Large intestine (tissue), 3 donors: ENCODE measurements at regions not wholly inside any gene's neighbourhood (a gene's known extent, or its start where the extent isn't known, plus 50 kb on each side); places are given as distances from the start of the nearest gene placed in this dataset.

Experiments used
- DNase-seq, 2 donors: peaks; one replicate each; pipeline versions ENCODE4 v3.0.0 to v3.0.0-alpha.2; 2013
- H3K27ac ChIP-seq: one replicate; pipeline ENCODE4 v1.5.1; 2013; ENCODE audit warnings: low read length
- H3K27me3 ChIP-seq: 2 replicates; pipeline ENCODE4 v1.6.1; 2013; ENCODE audit warnings: low read length; ENCODE audit not compliant: control insufficient read depth, insufficient read depth
- H3K36me3 ChIP-seq: 2 replicates; pipeline ENCODE4 v1.6.1; 2013; ENCODE audit warnings: low read length; ENCODE audit not compliant: control insufficient read depth, insufficient read depth
- H3K4me1 ChIP-seq: one replicate; pipeline ENCODE4 v1.6.1; 2013; ENCODE audit warnings: low read length; ENCODE audit not compliant: control insufficient read depth, insufficient read depth
- H3K4me3 ChIP-seq: one replicate; pipeline ENCODE4 v1.5.1; 2013; ENCODE audit warnings: low read length
- H3K9me3 ChIP-seq: one replicate; pipeline ENCODE4 v1.6.1; 2013; ENCODE audit warnings: mild to moderate bottlenecking, low read depth, low read length, moderate library complexity; ENCODE audit not compliant: control insufficient read depth
- WGBS: methylation state at CpG from one replicate; pipeline ENCODE4 v1.1.5; 2013; ENCODE audit warnings: low lambda C conversion rate; ENCODE audit not compliant: insufficient coverage; 5-methylcytosine and 5-hydroxymethylcytosine counted together

DNA sequence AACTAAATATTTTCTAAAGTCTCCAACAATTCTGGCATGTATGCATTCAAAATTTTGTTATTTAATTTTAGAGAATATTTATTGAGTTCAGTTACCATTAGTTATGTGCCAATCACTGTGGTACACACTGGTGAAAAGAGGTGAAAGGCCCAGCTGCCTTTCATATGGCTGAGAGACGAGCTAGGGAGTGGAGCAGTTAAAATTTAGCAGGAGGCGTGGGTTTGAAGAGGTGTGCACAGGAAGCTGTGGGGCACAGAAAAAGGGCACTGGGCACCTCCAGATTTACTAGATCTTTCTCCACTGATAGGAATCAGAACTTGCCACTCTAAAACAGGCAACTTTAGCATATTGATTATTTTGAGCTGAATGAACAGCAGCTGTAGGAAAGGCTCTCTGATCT lies 347.1 kb downstream of the CD83 start:
- H3K27me3 ChIP-seq: no peaks in the 10 kb centered on the region
- no CpG with 5 or more reads among the region's 2 CpGs for WGBS

GRCh38 chr6:14466278-14466677 lies 348.7 kb downstream of the CD83 start:
- Histone ChIP-seq H3K27ac (no peak overlapping the region), H3K36me3 (no peaks in the 10 kb centered on the region), H3K9me3 (peaks cover 3% of the 10 kb centered on the region), H3K4me1 (no peaks in the 10 kb centered on the region), H3K27me3 (no peaks in the 10 kb centered on the region), H3K4me3 (no peak overlapping the region)
- 93% methylated on average over 2 of the region's 4 CpGs for WGBS
- no peak for DNase-seq

More for the DNA sequence above, 347.1 kb downstream of the CD83 start:
- Histone ChIP-seq H3K9me3 (peaks cover 3% of the 10 kb centered on the region), H3K4me3 (no peak overlapping the region), H3K27ac (no peak overlapping the region), H3K36me3 (no peaks in the 10 kb centered on the region), H3K4me1 (no peaks in the 10 kb centered on the region)
- DNase-seq: no peak

DNA sequence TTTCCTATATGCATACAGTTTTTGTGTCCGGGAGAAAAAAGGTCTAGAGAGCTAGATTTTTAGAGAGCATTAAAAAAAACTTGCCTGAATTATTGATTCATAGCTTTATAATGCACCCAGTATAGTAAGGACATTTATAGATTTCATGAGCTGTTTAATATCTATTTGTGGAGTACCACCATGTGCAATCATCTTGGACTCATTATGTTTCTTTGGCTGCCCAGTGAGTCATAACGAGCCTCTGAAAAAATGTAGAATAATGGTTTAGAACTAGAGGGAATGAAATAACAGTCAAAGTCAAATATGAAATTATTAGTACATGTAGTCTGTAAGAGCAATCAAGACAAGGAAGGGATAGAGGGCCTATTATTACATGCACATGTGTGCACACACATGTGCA lies 350.0 kb downstream of the CD83 start:
- no peak for DNase-seq
- Histone ChIP-seq H3K9me3 (peaks cover 3% of the 10 kb centered on the region), H3K27ac (no peak overlapping the region), H3K4me3 (no peak overlapping the region), H3K4me1 (no peaks in the 10 kb centered on the region), H3K27me3 (no peaks in the 10 kb centered on the region), H3K36me3 (no peaks in the 10 kb centered on the region)
- WGBS: 100% methylated on average over 2 of the region's 2 CpGs

GRCh38 chr6:14468647-14469321 lies 351.2 kb downstream of the CD83 start:
- Histone ChIP-seq H3K27me3 (no peaks in the 10 kb centered on the region), H3K9me3 (peaks cover 3% of the 10 kb centered on the region), H3K4me3 (no peak overlapping the region), H3K4me1 (no peaks in the 10 kb centered on the region), H3K36me3 (no peaks in the 10 kb centered on the region), H3K27ac (no peak overlapping the region)
- DNase-seq: no peak
- WGBS: 80% methylated on average over 1 of the region's 4 CpGs

GRCh38 chr6:14470101-14470500 lies 352.5 kb downstream of the CD83 start:
- Histone ChIP-seq H3K4me3 (no peak overlapping the region), H3K27ac (no peak overlapping the region), H3K36me3 (no peaks in the 10 kb centered on the region), H3K9me3 (peaks cover 3% of the 10 kb centered on the region), H3K4me1 (no peaks in the 10 kb centered on the region), H3K27me3 (no peaks in the 10 kb centered on the region)
- no CpG with 5 or more reads among the region's 3 CpGs for WGBS
- no peak for DNase-seq

DNA sequence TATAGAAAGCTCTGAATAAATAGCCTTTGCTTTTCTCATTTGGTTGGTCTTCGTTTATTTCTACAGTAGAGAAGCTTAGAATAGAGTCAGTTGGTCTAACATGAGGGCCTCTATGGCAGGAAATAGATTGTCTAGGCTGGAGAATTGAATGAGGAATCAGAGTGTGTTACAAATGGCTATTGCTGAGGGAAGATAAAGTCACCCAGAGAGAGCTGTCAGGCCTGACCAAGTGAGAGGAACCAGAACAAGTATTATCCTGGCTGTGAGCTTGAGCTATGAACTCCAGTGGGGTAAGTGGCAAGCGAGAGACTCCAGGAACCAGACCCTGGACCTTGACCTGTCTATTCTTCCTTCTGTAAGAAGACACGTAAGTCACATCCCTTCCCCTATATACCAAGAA lies 353.1 kb downstream of the CD83 start:
- WGBS: no CpG with 5 or more reads among the region's 3 CpGs

DNA sequence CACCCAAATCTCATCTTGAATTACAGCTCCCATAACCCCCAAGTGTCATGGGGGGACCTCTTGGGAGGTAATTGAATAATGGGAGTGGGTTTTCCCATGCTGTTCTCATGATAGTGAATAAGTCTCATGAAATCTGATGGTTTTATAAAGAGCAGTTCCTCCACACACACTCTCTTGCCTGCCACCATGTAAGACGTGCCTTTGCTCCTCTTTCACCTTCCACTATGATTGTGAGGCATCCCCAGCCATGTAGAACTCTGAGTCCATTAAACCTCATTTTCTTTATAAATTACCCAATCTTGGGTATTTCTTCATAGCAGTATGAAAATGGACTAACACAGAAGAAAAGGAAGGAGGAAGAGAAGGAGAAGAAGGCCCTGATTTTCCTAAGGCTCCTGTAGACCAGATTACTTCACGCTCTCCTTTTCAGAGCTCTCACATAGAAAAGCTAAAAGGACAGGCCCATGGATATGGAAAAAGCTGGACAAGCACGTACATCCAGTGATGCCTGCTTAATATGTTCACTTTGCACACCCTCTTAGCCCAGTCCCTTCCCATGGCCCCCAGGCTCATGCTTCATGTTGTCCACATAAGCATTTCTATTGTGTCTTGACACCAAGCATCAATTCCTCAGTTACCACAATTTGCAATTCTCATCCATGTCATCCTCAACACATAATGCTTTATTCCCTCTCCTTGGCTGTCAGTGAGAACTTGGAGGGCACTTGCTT lies 354.8 kb downstream of the CD83 start:
- Histone ChIP-seq H3K27me3 (no peaks in the 10 kb centered on the region), H3K27ac (no peak overlapping the region), H3K36me3 (no peaks in the 10 kb centered on the region), H3K4me3 (no peak overlapping the region), H3K9me3 (peaks cover 3% of the 10 kb centered on the region), H3K4me1 (peaks cover 7% of the 10 kb centered on the region)
- DNase-seq: no peak
- WGBS: 100% methylated on average over 1 of the region's 3 CpGs

More for the DNA sequence above, 353.1 kb downstream of the CD83 start:
- Histone ChIP-seq H3K4me3 (no peak overlapping the region), H3K9me3 (peaks cover 3% of the 10 kb centered on the region), H3K36me3 (no peaks in the 10 kb centered on the region), H3K4me1 (no peaks in the 10 kb centered on the region), H3K27me3 (no peaks in the 10 kb centered on the region), H3K27ac (no peak overlapping the region)
- DNase-seq: no peak

- WGBS: 75% methylated on average over 2 of the region's 9 CpGs
- Histone ChIP-seq H3K9me3 (peaks cover 3% of the 10 kb centered on the region), H3K4me1 (peaks cover 12% of the 10 kb centered on the region), H3K36me3 (no peaks in the 10 kb centered on the region), H3K27me3 (no peaks in the 10 kb centered on the region), H3K4me3 (no peak overlapping the region), H3K27ac (no peak overlapping the region)
- no peak for DNase-seq
These were observed 355.4 kb downstream of the CD83 start for GRCh38 chr6:14472986-14473337.

GRCh38 chr6:14474816-14475215 lies 357.2 kb downstream of the CD83 start:
- Histone ChIP-seq H3K4me3 (no peak overlapping the region), H3K9me3 (no peaks in the 10 kb centered on the region), H3K27ac (no peak overlapping the region), H3K36me3 (no peaks in the 10 kb centered on the region), H3K27me3 (no peaks in the 10 kb centered on the region), H3K4me1 (peaks cover 12% of the 10 kb centered on the region)
- WGBS: no CpG with 5 or more reads among the region's 2 CpGs
- no peak for DNase-seq

- Histone ChIP-seq H3K36me3 (no peaks in the 10 kb centered on the region), H3K27ac (no peak overlapping the region), H3K9me3 (no peaks in the 10 kb centered on the region), H3K4me3 (no peak overlapping the region), H3K4me1 (peaks cover 12% of the 10 kb centered on the region), H3K27me3 (no peaks in the 10 kb centered on the region)
- DNase-seq: no peak
- WGBS: 100% methylated on average over 1 of the region's 2 CpGs
These were observed 357.7 kb downstream of the CD83 start for GRCh38 chr6:14475306-14475705.
